B cell (primary cell): ENCODE measurements at regions not wholly inside any gene's neighbourhood (a gene's known extent, or its start where the extent isn't known, plus 50 kb on each side); places are given as distances from the start of the nearest gene placed in this dataset.

Source experiments
- ATAC-seq: fragments of 200-7000 bp; cut with Tn5 transposase; one replicate; pipeline ENCODE4 v1.10.0; 2021; ENCODE audit warnings: low read depth, mild to moderate bottlenecking, moderate number of reproducible peaks, moderate library complexity
- CTCF ChIA-PET: fragments of 350-600 bp; sonication (Branson Sonifier 250); formaldehyde crosslinking; loops from one replicate; lab custom pipeline; 2021; ENCODE audit warnings: antibody characterized with exemption, inconsistent platforms; lab: Charles Lee
- POLR2A ChIA-PET: fragments of 350-600 bp; sonication (Branson Sonifier 250); formaldehyde crosslinking; loops from one replicate; lab custom pipeline; 2021; ENCODE audit warnings: antibody characterized with exemption; lab: Charles Lee
- DNase-seq: peaks from one replicate; pipeline ENCODE4 v3.0.0; 2013
- H2AFZ ChIP-seq: 2 replicates; pipeline ENCODE4 v1.6.1; 2012; ENCODE audit warnings: mild to moderate bottlenecking, low read depth, low read length; ENCODE audit not compliant: insufficient read depth, poor library complexity, severe bottlenecking
- H3K27ac ChIP-seq, 2 donors: 1 replicate in 1 of 2; 2 replicates in 1 of 2; pipeline ENCODE4 v1.5.1; 2012 to 2013; ENCODE audit warnings: low read length in 2 of 2, mild to moderate bottlenecking in 2 of 2, moderate library complexity in 1 of 2
- H3K27me3 ChIP-seq, 4 experiments: fragments of 200-600 bp in 1 of 4; sonication (generic) in 1 of 4; replicated peaks in 1 of 4; 1 replicate in 2 of 4; 2 replicates in 2 of 4; pipeline versions ENCODE4 v1.6.1 to v1.7.0; 2013 to 2016; ENCODE audit warnings: low read length in 3 of 4, mild to moderate bottlenecking in 2 of 4, mixed read lengths in 1 of 4, moderate library complexity in 1 of 4; ENCODE audit not compliant: insufficient read depth in 4 of 4, control insufficient read depth in 3 of 4; ENCODE audit errors: control extremely low read depth in 1 of 4
- H3K36me3 ChIP-seq, 2 experiments: replicated peaks in 1 of 2; 1 replicate in 1 of 2; 2 replicates in 1 of 2; pipeline versions ENCODE4 v1.6.1 to v1.7.1; 2013; ENCODE audit warnings: low read length in 1 of 2; ENCODE audit not compliant: insufficient read depth in 2 of 2, control insufficient read depth in 1 of 2; ENCODE audit errors: control extremely low read depth in 1 of 2, extremely low read depth in 1 of 2
- H3K4me1 ChIP-seq, 2 donors: fragments of 200-600 bp in 1 of 2; sonication (generic) in 1 of 2; 1 replicate in 1 of 2; 2 replicates in 1 of 2; pipeline versions ENCODE4 v1.5.1 to v1.6.1; 2013 to 2017; ENCODE audit warnings: low read length in 2 of 2; ENCODE audit not compliant: control insufficient read depth in 2 of 2, insufficient read depth in 2 of 2
- H3K4me2 ChIP-seq: replicated peaks from 2 replicates; pipeline ENCODE3; 2012; ENCODE audit warnings: mild to moderate bottlenecking, low read depth, low read length; ENCODE audit not compliant: poor library complexity, severe bottlenecking
- H3K4me3 ChIP-seq, 5 experiments: fragments of 200-600 bp in 1 of 5; sonication (generic) in 1 of 5; 1 replicate in 3 of 5; 2 replicates in 2 of 5; pipeline versions ENCODE4 v1.5.1 to v1.7.0; 2011 to 2016; ENCODE audit warnings: low read length in 4 of 5, mild to moderate bottlenecking in 4 of 5, low read depth in 2 of 5, control low read depth in 1 of 5, moderate library complexity in 1 of 5; ENCODE audit not compliant: insufficient read depth in 1 of 5; ENCODE audit errors: control extremely low read depth in 1 of 5, extremely low read depth in 1 of 5
- H3K79me2 ChIP-seq: fragments of 200-600 bp; sonication (generic); one replicate; pipeline ENCODE4 v1.6.0; 2016; ENCODE audit warnings: low read length; ENCODE audit not compliant: control insufficient read depth, insufficient read depth
- H3K9ac ChIP-seq: fragments of 200-600 bp; sonication (generic); 2 replicates; pipeline ENCODE4 v1.6.1; 2017; ENCODE audit warnings: mild to moderate bottlenecking, low read length, moderate library complexity
- H3K9me3 ChIP-seq, 3 donors: one replicate each; pipeline versions ENCODE4 v1.6.1 to v1.7.1; 2013; ENCODE audit warnings: low read length in 2 of 3; ENCODE audit not compliant: control insufficient read depth in 2 of 3, insufficient read depth in 1 of 3; ENCODE audit errors: control extremely low read depth in 1 of 3
- H4K20me1 ChIP-seq: 2 replicates; pipeline ENCODE4 v1.6.0; 2012; ENCODE audit warnings: mild to moderate bottlenecking, low read length; ENCODE audit not compliant: insufficient read depth, control insufficient read depth, poor library complexity, severe bottlenecking
- H3K27ac Mint-ChIP-seq: one replicate; pipeline ENCODE4 v1.8.0; 2021; ENCODE audit warnings: mixed read lengths
- H3K27me3 Mint-ChIP-seq: one replicate; pipeline ENCODE4 v1.8.0; 2021; ENCODE audit warnings: mixed read lengths
- H3K4me1 Mint-ChIP-seq: one replicate; pipeline ENCODE4 v1.8.0; 2021; ENCODE audit warnings: mixed read lengths
- H3K4me3 Mint-ChIP-seq: one replicate; pipeline ENCODE4 v1.8.0; 2021; ENCODE audit warnings: mixed read lengths
- H3K9me3 Mint-ChIP-seq: one replicate; pipeline ENCODE4 v1.8.0; 2022; ENCODE audit warnings: mixed read lengths; ENCODE audit not compliant: insufficient read depth
- EZH2 ChIP-seq: IDR thresholded peaks from 2 replicates; pipeline ENCODE4 v1.6.1; 2012; ENCODE audit warnings: borderline replicate concordance, low read depth, mild to moderate bottlenecking, moderate library complexity, low read length; ENCODE audit not compliant: insufficient read depth, poor library complexity, severe bottlenecking
- WGBS: methylation state at CpG from one replicate; pipeline ENCODE4 v1.1.5; 2013; ENCODE audit warnings: missing lambda C conversion rate; ENCODE audit not compliant: insufficient coverage; 5-methylcytosine and 5-hydroxymethylcytosine counted together
- intact Hi-C: fragments of 100-400 bp; cut with micrococcal nuclease; formaldehyde crosslinking; loops from one replicate; pipeline ENCODE4 v1.10.0; 2022
- TF ChIP-seq, protein P1 (sequence below): fragments of 200-600 bp; IDR thresholded peaks from one replicate; pipeline ENCODE4 v1.8.0; 2022; ENCODE audit warnings: antibody characterized with exemption, mild to moderate bottlenecking

DNA sequence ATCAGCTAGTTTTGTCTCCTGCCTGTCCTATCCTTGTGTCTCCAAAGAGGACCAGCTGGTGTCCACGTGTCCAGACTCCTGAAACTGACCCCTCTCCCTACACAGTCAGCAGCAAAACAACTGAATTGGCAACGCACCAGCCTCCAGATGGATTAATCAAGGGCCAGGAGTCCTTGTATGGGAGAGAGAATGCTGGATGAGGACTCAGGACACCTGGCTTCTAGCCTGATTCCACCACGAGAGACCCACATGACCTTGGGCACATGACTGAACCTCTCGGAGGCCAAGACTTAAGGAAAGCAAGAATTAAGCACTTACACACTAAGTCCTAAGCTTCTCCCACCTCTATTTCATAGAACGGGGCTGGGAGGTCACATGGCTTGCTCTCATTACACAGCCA is 60.4 kb upstream of the CMKLR1 start:
- Histone ChIP-seq H3K79me2 (no peaks in the 10 kb centered on the region), H4K20me1 (no peaks in the 10 kb centered on the region), H2AFZ (no peak overlapping the region), H3K4me3 (no peak overlapping the region), H3K9me3 (no peaks in the 10 kb centered on the region), H3K4me1 (no peaks in the 10 kb centered on the region), H3K27me3 (peaks cover 0 to 9% (median 0%) of the 10 kb centered on the region in 4 experiments), H3K9ac (no peak overlapping the region), H3K36me3 (no peaks in the 10 kb centered on the region), H3K4me2 (no peak overlapping the region), H3K27ac (no peak overlapping the region)
- 49% methylated on average over 3 of the region's 5 CpGs for WGBS
- no peak for ATAC-seq
- peaks cover 17% of the 10 kb centered on the region for H3K27me3 Mint-ChIP-seq
- H3K4me3 Mint-ChIP-seq, result no peak overlapping the region
- intact Hi-C loops, result no loop called here
- H3K4me1 Mint-ChIP-seq, result no peaks in the 10 kb centered on the region
- H3K27ac Mint-ChIP-seq, result no peak overlapping the region
- DNase-seq, result no peak
- POLR2A ChIA-PET, result no interaction called here
- H3K9me3 Mint-ChIP-seq, result peaks cover 8% of the 10 kb centered on the region
- CTCF ChIA-PET, result no interaction called here
- no peak for TF ChIP-seq EZH2
- TF ChIP-seq, protein P1, sequence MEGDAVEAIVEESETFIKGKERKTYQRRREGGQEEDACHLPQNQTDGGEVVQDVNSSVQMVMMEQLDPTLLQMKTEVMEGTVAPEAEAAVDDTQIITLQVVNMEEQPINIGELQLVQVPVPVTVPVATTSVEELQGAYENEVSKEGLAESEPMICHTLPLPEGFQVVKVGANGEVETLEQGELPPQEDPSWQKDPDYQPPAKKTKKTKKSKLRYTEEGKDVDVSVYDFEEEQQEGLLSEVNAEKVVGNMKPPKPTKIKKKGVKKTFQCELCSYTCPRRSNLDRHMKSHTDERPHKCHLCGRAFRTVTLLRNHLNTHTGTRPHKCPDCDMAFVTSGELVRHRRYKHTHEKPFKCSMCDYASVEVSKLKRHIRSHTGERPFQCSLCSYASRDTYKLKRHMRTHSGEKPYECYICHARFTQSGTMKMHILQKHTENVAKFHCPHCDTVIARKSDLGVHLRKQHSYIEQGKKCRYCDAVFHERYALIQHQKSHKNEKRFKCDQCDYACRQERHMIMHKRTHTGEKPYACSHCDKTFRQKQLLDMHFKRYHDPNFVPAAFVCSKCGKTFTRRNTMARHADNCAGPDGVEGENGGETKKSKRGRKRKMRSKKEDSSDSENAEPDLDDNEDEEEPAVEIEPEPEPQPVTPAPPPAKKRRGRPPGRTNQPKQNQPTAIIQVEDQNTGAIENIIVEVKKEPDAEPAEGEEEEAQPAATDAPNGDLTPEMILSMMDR, result no peak

- Histone ChIP-seq H3K9me3 (peaks cover 0 to 7% (median 0%) of the 10 kb centered on the region in 3 donors), H4K20me1 (no peaks in the 10 kb centered on the region), H2AFZ (no peak overlapping the region), H3K27ac (no peak overlapping the region), H3K36me3 (no peaks in the 10 kb centered on the region), H3K79me2 (no peaks in the 10 kb centered on the region), H3K4me1 (no peaks in the 10 kb centered on the region), H3K4me3 (no peak overlapping the region), H3K4me2 (no peak overlapping the region), H3K9ac (no peak overlapping the region), H3K27me3 (peaks cover 0 to 10% (median 2%) of the 10 kb centered on the region in 4 experiments)
- ATAC-seq, result no peak
- TF ChIP-seq, protein P1, result no peak
- TF ChIP-seq EZH2, result no peak
- no peak overlapping the region for H3K4me3 Mint-ChIP-seq
- CTCF ChIA-PET, result no interaction called here
- no peak overlapping the region for H3K27ac Mint-ChIP-seq
- H3K27me3 Mint-ChIP-seq, result peaks cover 17% of the 10 kb centered on the region
- intact Hi-C loops, result no loop called here
- POLR2A ChIA-PET, result no interaction called here
- no peaks in the 10 kb centered on the region for H3K4me1 Mint-ChIP-seq
- no peak for DNase-seq
- H3K9me3 Mint-ChIP-seq, result peaks cover 8% of the 10 kb centered on the region
- WGBS, result 71% methylated on average over 5 of the region's 5 CpGs
Measured at GRCh38 chr12:108394196-108394595, 55.1 kb upstream of the CMKLR1 start.
